Stomach (tissue), 8 donors: ENCODE measurements at regions not wholly inside any gene's neighbourhood (a gene's known extent, or its start where the extent isn't known, plus 50 kb on each side); places are given as distances from the start of the nearest gene placed in this dataset.

Source experiments
- DNase-seq, 2 donors: peaks; one replicate each; pipeline versions ENCODE4 v3.0.0 to v3.0.0-alpha.2; 2013 to 2019
- H3K27ac ChIP-seq, 5 donors: fragments of 200-600 bp in 4 of 5; sonication (generic) in 4 of 5; one replicate each; pipeline ENCODE4 v1.5.1; 2013 to 2019; ENCODE audit warnings: mild to moderate bottlenecking in 1 of 5, moderate library complexity in 1 of 5
- H3K27me3 ChIP-seq, 3 donors: fragments of 200-600 bp; sonication (generic); one replicate each; pipeline ENCODE4 v1.5.1; 2017 to 2019; ENCODE audit warnings: mixed run types in 1 of 3
- H3K36me3 ChIP-seq, 4 donors: fragments of 200-600 bp; sonication (generic); 1 replicate in 3 of 4; 2 replicates in 1 of 4; pipeline ENCODE4 v1.5.1; 2016 to 2019
- H3K4me1 ChIP-seq, 4 donors: fragments of 200-600 bp; sonication (generic); one replicate each; pipeline ENCODE4 v1.5.1; 2016 to 2019
- H3K4me3 ChIP-seq, 4 donors: fragments of 200-600 bp; sonication (generic) in 3 of 4; one replicate each; pipeline ENCODE4 v1.5.1; 2016 to 2019; ENCODE audit warnings: mild to moderate bottlenecking in 1 of 4
- H3K9me3 ChIP-seq, 4 donors: fragments of 200-600 bp; sonication (generic); one replicate each; pipeline ENCODE4 v1.5.1; 2016 to 2019
- EP300 ChIP-seq: sonication (generic); formaldehyde crosslinking; IDR thresholded peaks from one replicate; pipeline ENCODE4 v1.6.1; 2017; ENCODE audit warnings: antibody characterized with exemption
- POLR2A ChIP-seq, 4 donors: fragments of 450-650 bp; IDR thresholded peaks; one replicate each; pipeline ENCODE4 v1.6.1; 2016; ENCODE audit warnings: antibody characterized with exemption in 4 of 4, control low read depth in 2 of 4, mild to moderate bottlenecking in 1 of 4, moderate library complexity in 1 of 4
- POLR2AphosphoS5 ChIP-seq, 3 donors: sonication (generic); formaldehyde crosslinking; IDR thresholded peaks; one replicate each; pipeline ENCODE4 v1.6.1; 2016; ENCODE audit warnings: antibody characterized with exemption in 3 of 3
- WGBS, 5 donors: extraction: QIAGEN DNeasy Blood & Tissue Kit in 3 of 5; methylation state at CpG; one replicate each; pipeline versions ENCODE4 v1.1.5 to v1.1.7; 2013 to 2018; 5-methylcytosine and 5-hydroxymethylcytosine counted together
- intact Hi-C: fragments of 100-400 bp; cut with DNase I; formaldehyde crosslinking; loops from one replicate; pipeline ENCODE4 v1.15.1; 2023; ENCODE audit warnings: low total_unique reads
- TF ChIP-seq, protein P1 (sequence below), 7 experiments: fragments of 450-650 bp in 4 of 7; fragments of 200-600 bp in 3 of 7; sonication (generic) in 3 of 7; IDR thresholded peaks; one replicate each; pipeline ENCODE4 v1.5.1; 2016 to 2019; ENCODE audit warnings: antibody characterized with exemption in 7 of 7, control low read depth in 2 of 7, mild to moderate bottlenecking in 1 of 7
- donor health status: healthy with polysubstance abuse.
- donor health status: Bipolar disorder and iron deficiency.
- donor health status: healthy.

DNA sequence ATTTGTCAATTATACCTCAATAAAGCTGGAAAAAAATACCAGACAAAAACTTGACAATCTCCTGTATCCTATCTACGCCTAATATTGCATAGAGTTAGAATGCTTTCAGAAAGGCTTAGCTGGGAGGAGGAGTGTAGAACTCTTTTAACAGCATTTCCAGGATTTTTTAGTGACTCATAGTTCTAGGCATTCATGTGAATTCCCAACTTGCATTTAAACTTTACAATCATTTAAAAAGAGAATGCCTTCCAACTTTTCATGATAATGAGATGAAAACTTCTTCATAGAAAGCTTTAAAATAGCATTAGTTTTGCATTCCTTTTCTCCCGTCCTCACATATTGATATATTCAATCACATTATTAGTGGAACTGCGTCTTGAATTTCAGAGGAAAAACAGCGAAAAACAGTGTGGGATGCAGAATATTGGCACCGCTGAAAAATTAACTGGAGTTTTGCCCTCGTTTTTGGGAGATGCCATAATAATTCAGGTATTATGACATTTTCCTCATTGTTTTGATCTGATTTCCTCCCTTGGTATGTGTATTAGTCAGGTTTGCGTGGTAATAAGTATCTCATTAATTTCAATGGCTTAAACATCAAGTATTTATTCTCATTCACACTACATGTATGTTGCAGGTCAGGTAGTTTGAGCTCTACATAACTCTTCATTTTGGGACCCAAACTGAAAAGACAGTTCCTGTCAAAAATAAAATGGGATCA is 293.2 kb upstream of the FIGN start:
- Histone ChIP-seq H3K27me3 (no peaks in the 10 kb centered on the region), H3K4me3 (no peak overlapping the region), H3K4me1 (no peaks in the 10 kb centered on the region), H3K27ac (no peak overlapping the region), H3K9me3 (no peaks in the 10 kb centered on the region), H3K36me3 (no peaks in the 10 kb centered on the region)
- 77 to 86% (median 83%) methylated on average over 7 of the region's 7 CpGs for WGBS, 5 donors
- DNase-seq = peak in 1 of 2 donors; percentile 46
- TF ChIP-seq EP300 = no peak
- TF ChIP-seq, protein P1, sequence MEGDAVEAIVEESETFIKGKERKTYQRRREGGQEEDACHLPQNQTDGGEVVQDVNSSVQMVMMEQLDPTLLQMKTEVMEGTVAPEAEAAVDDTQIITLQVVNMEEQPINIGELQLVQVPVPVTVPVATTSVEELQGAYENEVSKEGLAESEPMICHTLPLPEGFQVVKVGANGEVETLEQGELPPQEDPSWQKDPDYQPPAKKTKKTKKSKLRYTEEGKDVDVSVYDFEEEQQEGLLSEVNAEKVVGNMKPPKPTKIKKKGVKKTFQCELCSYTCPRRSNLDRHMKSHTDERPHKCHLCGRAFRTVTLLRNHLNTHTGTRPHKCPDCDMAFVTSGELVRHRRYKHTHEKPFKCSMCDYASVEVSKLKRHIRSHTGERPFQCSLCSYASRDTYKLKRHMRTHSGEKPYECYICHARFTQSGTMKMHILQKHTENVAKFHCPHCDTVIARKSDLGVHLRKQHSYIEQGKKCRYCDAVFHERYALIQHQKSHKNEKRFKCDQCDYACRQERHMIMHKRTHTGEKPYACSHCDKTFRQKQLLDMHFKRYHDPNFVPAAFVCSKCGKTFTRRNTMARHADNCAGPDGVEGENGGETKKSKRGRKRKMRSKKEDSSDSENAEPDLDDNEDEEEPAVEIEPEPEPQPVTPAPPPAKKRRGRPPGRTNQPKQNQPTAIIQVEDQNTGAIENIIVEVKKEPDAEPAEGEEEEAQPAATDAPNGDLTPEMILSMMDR (IDR thresholded peaks at IDR 0.05) = no peak
- no peak for TF ChIP-seq POLR2A (IDR thresholded peaks at IDR 0.05)
- TF ChIP-seq POLR2AphosphoS5 (IDR thresholded peaks at IDR 0.05) = no peak
- intact Hi-C loops = no loop called here

DNA sequence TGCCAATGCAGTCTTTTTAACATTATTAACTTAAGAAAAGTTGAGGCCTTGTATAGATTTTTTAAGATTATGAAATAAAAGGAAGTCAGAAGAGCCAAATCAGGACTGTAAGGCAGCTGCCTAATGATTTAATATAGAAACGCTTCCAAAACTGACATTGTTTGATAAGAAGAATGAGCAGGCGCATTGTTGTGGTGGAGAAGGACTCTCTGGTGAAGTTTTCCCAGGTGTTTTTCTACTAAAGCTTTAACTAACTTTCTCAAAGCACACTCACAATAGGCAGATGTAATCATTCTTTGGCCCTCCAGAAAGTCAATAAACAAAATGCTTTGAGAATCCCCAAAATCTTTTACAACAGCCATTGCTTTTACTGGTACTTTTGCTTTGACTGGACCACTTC is 288.6 kb upstream of the FIGN start:
- intact Hi-C loops = no loop called here
- TF ChIP-seq POLR2A (IDR thresholded peaks at IDR 0.05) (no peak), POLR2AphosphoS5 (IDR thresholded peaks at IDR 0.05) (no peak), EP300 (no peak)
- TF ChIP-seq, protein P1 (IDR thresholded peaks at IDR 0.05) = no peak
- Histone ChIP-seq H3K36me3 (no peaks in the 10 kb centered on the region), H3K9me3 (no peaks in the 10 kb centered on the region), H3K4me1 (no peaks in the 10 kb centered on the region), H3K27me3 (no peaks in the 10 kb centered on the region), H3K27ac (no peak overlapping the region), H3K4me3 (no peak overlapping the region)
- 67 to 82% (median 77%) methylated on average over 2 of the region's 2 CpGs for WGBS, 5 donors
- DNase-seq = no peak

DNA sequence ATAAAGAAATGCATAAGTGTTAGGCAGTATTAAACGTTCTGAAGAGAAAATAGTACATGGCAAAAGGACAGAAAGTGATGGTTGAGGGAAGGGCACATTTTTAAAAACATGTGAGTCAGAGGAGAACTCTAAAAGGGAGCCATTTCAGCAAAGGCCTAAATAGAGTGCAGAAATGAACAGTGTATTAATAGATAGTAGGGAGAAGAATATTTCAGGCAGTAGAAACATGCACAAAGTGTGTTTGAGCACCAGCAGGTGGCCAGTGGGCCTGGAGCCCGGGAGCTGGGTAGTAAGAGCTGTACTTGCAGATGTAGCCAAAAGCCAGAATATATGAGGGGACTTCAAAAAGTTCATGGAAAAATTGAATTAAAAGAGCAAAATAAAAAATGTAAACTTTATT is 288.1 kb upstream of the FIGN start:
- WGBS, 5 donors = 40 to 57% (median 52%) methylated on average over 2 of the region's 2 CpGs
- no peak overlapping the region for H3K4me3 ChIP-seq
- H3K27me3 ChIP-seq = no peaks in the 10 kb centered on the region
- H3K36me3 ChIP-seq = no peaks in the 10 kb centered on the region
- no peak overlapping the region for H3K27ac ChIP-seq
- DNase-seq = peak in 1 of 2 donors; percentile 8
- TF ChIP-seq, protein P1 (IDR thresholded peaks at IDR 0.05) = no peak
- no peak for TF ChIP-seq POLR2A (IDR thresholded peaks at IDR 0.05)
- no peak for TF ChIP-seq POLR2AphosphoS5 (IDR thresholded peaks at IDR 0.05)
- TF ChIP-seq EP300 = no peak
- H3K4me1 ChIP-seq = no peaks in the 10 kb centered on the region
- intact Hi-C loops = no loop called here
- no peaks in the 10 kb centered on the region for H3K9me3 ChIP-seq

DNA sequence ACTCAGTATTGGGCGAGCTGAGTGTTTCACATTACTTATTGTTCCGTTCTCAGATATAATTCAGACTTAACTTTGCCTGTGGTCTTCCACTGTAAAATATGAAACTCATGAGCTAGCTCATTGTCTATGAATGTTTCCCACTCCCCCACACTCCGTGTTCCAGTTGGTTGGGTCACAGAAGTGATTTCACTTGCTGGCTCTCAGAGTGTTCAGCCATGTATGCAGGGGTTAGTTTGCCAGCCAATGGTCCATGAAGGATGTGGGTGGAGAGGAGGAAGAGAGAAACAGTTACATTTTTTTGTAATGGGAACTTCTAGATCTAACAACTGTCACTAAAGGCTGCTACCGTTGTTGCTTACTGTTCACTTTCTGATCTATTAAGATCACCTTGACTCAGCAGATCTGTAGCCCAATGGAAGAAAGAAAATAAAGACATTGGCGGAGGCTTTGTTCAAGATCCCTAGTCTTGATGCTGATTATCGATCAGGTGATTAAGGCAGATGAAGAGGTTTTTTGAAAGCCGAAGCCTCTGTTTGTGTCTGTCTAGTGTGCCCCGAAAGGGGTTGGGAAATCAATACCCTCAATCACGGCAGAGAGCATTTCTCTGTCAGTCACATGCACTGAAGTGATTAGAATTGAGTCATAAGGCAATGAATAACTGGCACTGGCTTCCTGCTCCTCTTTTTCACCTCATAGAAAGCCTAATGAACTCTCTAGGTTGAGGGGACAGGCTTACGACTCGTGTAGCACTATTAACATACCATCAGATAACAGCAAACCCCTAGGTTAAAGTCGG is 279.7 kb upstream of the FIGN start:
- intact Hi-C loops = no loop called here

More for the DNA sequence above, 279.7 kb upstream of the FIGN start:
- Histone ChIP-seq H3K27ac (no peak overlapping the region), H3K36me3 (no peaks in the 10 kb centered on the region), H3K9me3 (no peaks in the 10 kb centered on the region), H3K4me1 (no peaks in the 10 kb centered on the region), H3K27me3 (no peaks in the 10 kb centered on the region), H3K4me3 (no peak overlapping the region)
- WGBS, 5 donors = 62 to 76% (median 71%) methylated on average over 12 of the region's 12 CpGs
- TF ChIP-seq POLR2AphosphoS5 (IDR thresholded peaks at IDR 0.05) = no peak
- TF ChIP-seq, protein P1 (IDR thresholded peaks at IDR 0.05) = no peak
- TF ChIP-seq EP300 = no peak
- no peak for TF ChIP-seq POLR2A (IDR thresholded peaks at IDR 0.05)
- DNase-seq = peak in 1 of 2 donors; percentile 39
